Heart left ventricle (tissue), 16 donors: ENCODE measurements at regions not wholly inside any gene's neighbourhood (a gene's known extent, or its start where the extent isn't known, plus 50 kb on each side); places are given as distances from the start of the nearest gene placed in this dataset.

Source experiments
- ATAC-seq, 4 donors: fragments of 200-7000 bp; cut with Tn5 transposase; one replicate each; pipeline ENCODE4 v1.9.1; 2020 to 2022; ENCODE audit warnings: moderate library complexity in 4 of 4, mild to moderate bottlenecking in 3 of 4, moderate number of reproducible peaks in 1 of 4
- DNase-seq, 5 donors: peaks; one replicate each; pipeline ENCODE4 v3.0.0-alpha.2; 2020
- H3K27ac ChIP-seq, 12 donors: fragments of 200-600 bp; sonication (generic) in 4 of 12; one replicate each; pipeline versions ENCODE4 v1.5.0 to v1.8.0; 2016 to 2022; ENCODE audit warnings: mild to moderate bottlenecking in 2 of 12
- H3K27me3 ChIP-seq, 9 donors: fragments of 200-600 bp; sonication (generic) in 2 of 9; one replicate each; pipeline versions ENCODE4 v1.5.1 to v1.8.0; 2016 to 2022; ENCODE audit warnings: mild to moderate bottlenecking in 3 of 9
- H3K36me3 ChIP-seq, 9 donors: fragments of 200-600 bp; sonication (generic) in 2 of 9; one replicate each; pipeline versions ENCODE4 v1.5.0 to v1.8.0; 2018 to 2022; ENCODE audit warnings: mild to moderate bottlenecking in 2 of 9
- H3K4me1 ChIP-seq, 12 donors: fragments of 200-600 bp; sonication (generic) in 4 of 12; one replicate each; pipeline versions ENCODE4 v1.5.0 to v1.8.0; 2016 to 2022; ENCODE audit warnings: mild to moderate bottlenecking in 3 of 12
- H3K4me3 ChIP-seq, 12 donors: fragments of 200-600 bp; sonication (generic) in 4 of 12; one replicate each; pipeline versions ENCODE4 v1.5.0 to v1.8.0; 2017 to 2022; ENCODE audit warnings: mild to moderate bottlenecking in 9 of 12, moderate library complexity in 4 of 12
- H3K9me3 ChIP-seq, 12 donors: fragments of 200-600 bp; sonication (generic) in 4 of 12; one replicate each; pipeline versions ENCODE4 v1.5.0 to v1.8.0; 2016 to 2022; ENCODE audit warnings: mild to moderate bottlenecking in 1 of 12
- CTCF ChIP-seq, 12 donors: fragments of 200-600 bp; sonication (generic) in 4 of 12; IDR thresholded peaks; one replicate each; pipeline versions ENCODE4 v1.5.0 to v1.8.0; 2018 to 2022; ENCODE audit warnings: antibody characterized with exemption in 12 of 12, mild to moderate bottlenecking in 5 of 12
- POLR2A ChIP-seq, 2 donors: fragments of 450-650 bp; IDR thresholded peaks; one replicate each; pipeline ENCODE4 v1.6.1; 2017; ENCODE audit warnings: antibody characterized with exemption in 2 of 2, mild to moderate bottlenecking in 2 of 2, moderate library complexity in 2 of 2
- WGBS, 4 donors: extraction: QIAGEN DNeasy Blood & Tissue Kit in 2 of 4; methylation state at CpG; one replicate each; pipeline versions ENCODE4 v1.1.5 to v1.1.7; 2013 to 2018; 5-methylcytosine and 5-hydroxymethylcytosine counted together
- intact Hi-C, 10 donors: fragments of 100-400 bp; cut with DNase I; formaldehyde crosslinking; loops; one replicate each; pipeline versions ENCODE4 v1.11.1 to v1.14.2; 2022
- donor health status: ischemic (EF 13 %, LVEDD 7.1; RV severe dilation, severe dysfunction).
- donor health status: healthy with polysubstance abuse.
- donor health status: DM: no; HTN: yes; CAD: no.
- donor health status: DM: no; HTN: no; CAD: no.
- donor health status: ischemic (EF 25% LVEDD 6.9; RV normal size, moderate dysfunction).
- donor health status: ischemic (EF 25% LVEDD 5.7; RV mildly dilated, moderate dysfunction).
- donor health status: healthy.
- donor health status: DM: yes; HTN: yes; CAD: no.
- donor health status: ischemic (EF 35%, LVEDD 5.7; RV mildly dilated, moderate dysfunction).
- donor health status: nonischemic (EF 11% LVEDD 7.7; RV severe dilation, severe dysfunction).
- donor health status: DM: yes; HTN: yes; CAD: no.
- donor health status: PGD.
- donor health status: ischemic (EF 29% LVEDD 5.4; RV normal size, mild dysfunction).
- donor health status: nonischemic (EF 23%, LVEDD 6.1; RV moderate dilation, normal function).

GRCh38 chr20:54379893-54380584, 95.4 kb upstream of the DOK5 start:
- H3K36me3 ChIP-seq, result no peaks in the 10 kb centered on the region
- intact Hi-C loops, result no loop called here
- WGBS, 4 donors, result 83 to 90% (median 87%) methylated on average over 7 of the region's 7 CpGs

GRCh38 chr20:54382419-54382818, 93.0 kb upstream of the DOK5 start:
- Histone ChIP-seq H3K36me3 (no peaks in the 10 kb centered on the region), H3K27me3 (peaks cover 0 to 12% (median 0%) of the 10 kb centered on the region in 9 donors), H3K4me3 (no peak overlapping the region), H3K9me3 (no peaks in the 10 kb centered on the region), H3K27ac (no peak overlapping the region), H3K4me1 (no peaks in the 10 kb centered on the region)
- intact Hi-C loops, result no loop called here
- ATAC-seq (no peak), DNase-seq (no peak)
- WGBS, 4 donors, result 39 to 51% (median 44%) methylated on average over 3 of the region's 3 CpGs
- TF ChIP-seq POLR2A (IDR thresholded peaks at IDR 0.05) (no peak), CTCF (IDR thresholded peaks at IDR 0.05) (no peak)

More at GRCh38 chr20:54379893-54380584, 95.4 kb upstream of the DOK5 start:
- peaks cover 0 to 12% (median 0%) of the 10 kb centered on the region in 9 donors for H3K27me3 ChIP-seq
- ATAC-seq (no peak), DNase-seq (no peak)
- TF ChIP-seq POLR2A (IDR thresholded peaks at IDR 0.05) (no peak), CTCF (IDR thresholded peaks at IDR 0.05) (no peak)
- H3K4me1 ChIP-seq, result no peaks in the 10 kb centered on the region
- H3K27ac ChIP-seq, result no peak overlapping the region
- no peaks in the 10 kb centered on the region for H3K9me3 ChIP-seq
- no peak overlapping the region for H3K4me3 ChIP-seq

- Histone ChIP-seq H3K4me3 (no peak overlapping the region), H3K36me3 (no peaks in the 10 kb centered on the region), H3K27me3 (peaks cover 0 to 18% (median 0%) of the 10 kb centered on the region in 9 donors), H3K9me3 (no peaks in the 10 kb centered on the region), H3K27ac (no peak overlapping the region), H3K4me1 (no peaks in the 10 kb centered on the region)
- intact Hi-C loops, result no loop called here
- 88 to 94% (median 93%) methylated on average over 8 of the region's 8 CpGs for WGBS, 4 donors
- TF ChIP-seq POLR2A (IDR thresholded peaks at IDR 0.05), result no peak
- TF ChIP-seq CTCF (IDR thresholded peaks at IDR 0.05), result no peak
- DNase-seq (no peak), ATAC-seq (no peak)
These were observed 89.6 kb upstream of the DOK5 start for GRCh38 chr20:54385746-54386145.

GRCh38 chr20:54389596-54390280, 85.7 kb upstream of the DOK5 start:
- ATAC-seq, result no peak
- Histone ChIP-seq H3K4me1 (no peaks in the 10 kb centered on the region), H3K4me3 (no peak overlapping the region), H3K36me3 (no peaks in the 10 kb centered on the region), H3K9me3 (peaks cover 0 to 15% (median 0%) of the 10 kb centered on the region in 12 donors), H3K27ac (no peak overlapping the region), H3K27me3 (peaks cover 0 to 5% (median 0%) of the 10 kb centered on the region in 9 donors)
- TF ChIP-seq POLR2A (IDR thresholded peaks at IDR 0.05), result no peak
- TF ChIP-seq CTCF (IDR thresholded peaks at IDR 0.05), result no peak
- WGBS, 4 donors, result 58 to 71% (median 61%) methylated on average over 9 of the region's 9 CpGs
- no peak for DNase-seq
- intact Hi-C loops, result no loop called here
